C4-2B (cell line): ENCODE measurements at regions not wholly inside any gene's neighbourhood (a gene's known extent, or its start where the extent isn't known, plus 50 kb on each side); places are given as distances from the start of the nearest gene placed in this dataset.

Experiments
- CTCF ChIP-seq: fragments of 450-650 bp; conservative IDR thresholded peaks from 2 replicates; pipeline ENCODE4 v1.5.1; 2017; ENCODE audit warnings: mild to moderate bottlenecking
- ZFX ChIP-seq: fragments of 450-650 bp; IDR thresholded peaks from 2 replicates; pipeline ENCODE4 v1.6.1; 2017

DNA sequence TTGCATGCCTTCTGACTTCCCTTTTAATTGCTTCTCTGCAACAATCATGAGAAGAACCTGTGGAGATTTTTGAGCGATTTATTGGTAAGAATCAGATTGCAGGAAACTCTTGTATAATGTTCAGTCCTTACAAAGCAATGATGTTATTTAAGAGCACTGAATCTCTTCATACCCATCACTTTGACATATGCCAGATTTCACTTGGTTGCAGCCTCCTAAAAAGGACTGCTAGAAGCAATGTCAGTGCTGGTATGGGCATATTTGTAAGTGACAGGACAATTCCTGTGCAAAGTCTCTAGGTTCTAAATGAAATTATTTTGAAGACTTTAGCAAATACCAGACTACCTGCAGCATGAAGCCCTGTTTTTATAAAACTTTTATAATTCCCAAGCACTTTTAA, 2272.7 kb upstream of the WWC1 start:
- TF ChIP-seq CTCF (no peak), ZFX (no peak)
